NCI-H2227 (cell line): ENCODE measurements at regions not wholly inside any gene's neighbourhood (a gene's known extent, or its start where the extent isn't known, plus 50 kb on each side); places are given as distances from the start of the nearest gene placed in this dataset.
A peak's percentile ranks its signal among the peaks of the same experiment; 100 is the strongest.

Experiments used
- DNase-seq: peaks from one replicate; lab custom pipeline; 2025; ENCODE audit not compliant: unreplicated experiment; lab: John Stamatoyannopoulos, UW

- no peak for DNase-seq
Observed at GRCh38 chr3:135460273-135460672, 505.3 kb upstream of the PPP2R3A start.

- DNase-seq, result no peak
Observed at GRCh38 chr3:135471911-135472310, 493.6 kb upstream of the PPP2R3A start.

- DNase-seq, result no peak
Observed at GRCh38 chr3:135473449-135473848, 492.1 kb upstream of the PPP2R3A start.

- DNase-seq, result no peak
Observed at GRCh38 chr3:135487261-135487660, 478.3 kb upstream of the PPP2R3A start.

GRCh38 chr3:135490219-135490915 is 475.2 kb upstream of the PPP2R3A start:
- no peak for DNase-seq

GRCh38 chr3:135491491-135492205 is 473.9 kb upstream of the PPP2R3A start:
- no peak for DNase-seq

- DNase-seq, result no peak
Observed at GRCh38 chr3:135495891-135496290, 469.6 kb upstream of the PPP2R3A start.

- no peak for DNase-seq
Observed at GRCh38 chr3:135497979-135498378, 467.5 kb upstream of the PPP2R3A start.

GRCh38 chr3:135499426-135499825 is 466.1 kb upstream of the PPP2R3A start:
- DNase-seq, result no peak

- DNase-seq, result no peak
Observed at GRCh38 chr3:135500034-135500433, 465.5 kb upstream of the PPP2R3A start.

GRCh38 chr3:135503065-135503759 is 462.3 kb upstream of the PPP2R3A start:
- no peak for DNase-seq

- peak; percentile 82 for DNase-seq
Observed at GRCh38 chr3:135503760-135504686, 461.5 kb upstream of the PPP2R3A start.

- no peak for DNase-seq
Observed at GRCh38 chr3:135513106-135514059, 452.1 kb upstream of the PPP2R3A start.

GRCh38 chr3:135514060-135514448 is 451.5 kb upstream of the PPP2R3A start:
- DNase-seq, result no peak

GRCh38 chr3:135516143-135516542 is 449.4 kb upstream of the PPP2R3A start:
- DNase-seq, result no peak

- DNase-seq, result no peak
Observed at GRCh38 chr3:135528413-135529015, 437.0 kb upstream of the PPP2R3A start.

- peak; percentile 3 for DNase-seq
Observed at GRCh38 chr3:135532021-135532420, 433.5 kb upstream of the PPP2R3A start.

GRCh38 chr3:135538123-135538522 is 427.4 kb upstream of the PPP2R3A start:
- no peak for DNase-seq

- DNase-seq, result no peak
Observed at GRCh38 chr3:135539351-135539750, 426.2 kb upstream of the PPP2R3A start.
